NCI-H1092 treated with DMSO at 0.1 percent for 48 hours (cell line): ENCODE measurements at regions not wholly inside any gene's neighbourhood (a gene's known extent, or its start where the extent isn't known, plus 50 kb on each side); places are given as distances from the start of the nearest gene placed in this dataset.

Experiments
- DNase-seq: peaks from one replicate; lab custom pipeline; 2025; lab: John Stamatoyannopoulos, UW

DNA sequence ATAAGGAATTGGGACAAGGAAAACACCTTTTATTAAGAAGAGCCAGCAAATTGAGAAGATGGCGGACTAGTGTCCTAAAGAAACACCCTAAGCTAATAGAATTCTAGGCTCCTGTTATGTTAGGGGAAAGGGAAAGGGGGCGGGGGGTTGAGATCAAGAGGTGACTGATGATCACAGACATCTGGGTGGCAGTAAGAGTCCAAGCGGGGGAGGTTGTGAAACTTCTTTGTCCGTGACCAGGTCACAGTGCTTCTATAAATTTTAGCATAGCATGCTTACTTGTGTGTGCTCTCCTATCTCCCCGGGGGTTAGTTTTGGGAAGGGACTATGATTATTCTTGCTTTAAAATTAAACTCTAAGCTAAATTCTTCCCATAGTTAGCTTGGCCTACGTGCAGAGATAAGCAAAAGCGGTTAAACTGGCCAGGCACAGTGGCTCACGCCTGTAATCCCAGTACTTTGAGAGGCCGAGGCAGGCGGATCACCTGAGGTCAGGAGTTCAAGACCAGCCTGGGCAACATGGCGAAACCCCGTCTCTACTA, 262.1 kb downstream of the SKIDA1 start:
- no peak for DNase-seq

DNA sequence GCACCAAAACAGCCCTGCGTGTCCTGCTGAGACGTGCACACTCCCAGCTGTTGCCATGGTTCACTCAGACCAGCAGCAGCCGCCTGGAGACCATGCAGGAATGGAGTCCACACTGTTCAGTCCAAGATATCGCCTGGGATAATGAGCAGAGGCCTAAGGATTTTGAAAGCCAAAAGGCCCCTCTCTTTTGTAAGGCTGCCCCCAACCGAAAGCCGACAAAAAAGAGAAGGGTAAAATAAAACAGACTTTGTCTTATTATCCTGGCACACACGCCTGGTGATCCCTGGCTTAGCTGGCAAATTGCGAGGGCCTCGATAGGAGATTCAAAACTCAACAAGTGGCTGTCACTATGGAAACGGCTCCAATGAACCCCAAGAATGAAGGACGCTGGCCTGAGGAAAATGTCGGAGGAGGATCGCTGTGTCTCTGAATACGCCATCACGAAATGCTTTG, 263.6 kb downstream of the SKIDA1 start:
- no peak for DNase-seq

DNA sequence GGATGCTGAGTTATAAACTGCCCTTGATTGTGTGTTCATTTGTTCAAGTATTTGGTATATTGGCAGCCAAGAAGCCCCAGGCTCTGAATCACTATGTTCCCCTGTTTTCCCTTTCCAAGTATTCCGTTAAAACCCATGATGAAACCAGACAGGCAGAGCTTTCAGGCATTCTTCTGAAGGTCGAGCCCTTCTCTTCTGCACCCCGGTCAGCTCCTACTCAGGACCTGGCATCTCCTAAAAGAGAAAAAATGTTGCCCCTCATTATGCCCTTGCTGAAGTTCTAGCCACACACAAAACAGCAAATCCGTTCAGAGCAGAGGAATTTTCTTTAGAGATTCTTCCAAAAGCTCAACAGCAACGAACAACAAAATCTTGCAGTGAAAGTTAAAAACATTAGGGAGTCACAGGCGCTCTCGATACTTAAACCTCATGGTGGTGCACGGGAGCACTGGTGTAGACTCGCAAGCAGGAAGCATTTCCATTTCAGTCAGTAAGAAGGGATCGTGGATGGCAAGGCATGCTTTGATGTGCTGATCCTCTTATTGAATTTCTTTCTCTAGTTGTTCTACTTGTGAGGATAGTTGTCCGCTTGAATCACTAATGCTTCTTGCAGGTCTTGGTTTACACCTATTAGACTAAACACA, 264.9 kb downstream of the SKIDA1 start:
- DNase-seq, result no peak

DNA sequence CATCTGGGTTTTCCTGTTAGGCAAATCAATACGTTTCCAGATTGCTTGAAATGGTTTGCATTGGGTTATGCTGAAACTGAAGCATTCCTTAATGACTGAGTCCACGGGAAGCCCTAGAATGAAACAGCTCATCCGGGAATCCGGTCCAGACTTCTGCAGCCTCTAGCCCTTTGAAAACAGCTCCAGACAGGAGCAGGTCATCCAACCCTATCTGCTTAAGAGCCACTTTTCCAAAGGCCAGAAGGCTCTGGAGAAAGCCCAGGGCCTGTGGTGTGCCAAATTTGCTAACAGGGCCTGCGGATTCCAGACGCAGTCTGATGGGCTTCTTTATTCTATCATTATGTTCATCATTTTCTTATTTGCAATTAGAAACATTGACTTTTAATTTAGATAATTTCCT, 265.4 kb downstream of the SKIDA1 start:
- DNase-seq, result no peak

DNA sequence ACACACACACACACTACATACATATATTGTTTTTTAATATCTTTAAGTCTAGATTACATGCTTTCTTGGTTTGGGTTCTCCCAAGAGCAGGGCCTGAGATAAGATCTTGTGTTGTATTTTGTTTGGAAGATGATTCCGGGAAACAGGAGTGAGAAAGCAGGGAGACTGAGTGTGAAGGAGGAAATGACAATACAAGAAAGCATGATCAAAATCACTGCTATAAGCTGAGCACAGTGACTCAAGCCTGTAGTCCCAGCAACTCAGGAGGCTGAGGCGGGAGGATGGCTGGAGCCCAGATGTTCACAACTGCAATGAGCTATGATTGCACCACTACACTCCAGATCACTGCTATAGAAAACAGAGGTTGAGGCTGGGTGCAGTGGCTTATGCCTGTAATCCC, 267.6 kb downstream of the SKIDA1 start:
- no peak for DNase-seq

DNA sequence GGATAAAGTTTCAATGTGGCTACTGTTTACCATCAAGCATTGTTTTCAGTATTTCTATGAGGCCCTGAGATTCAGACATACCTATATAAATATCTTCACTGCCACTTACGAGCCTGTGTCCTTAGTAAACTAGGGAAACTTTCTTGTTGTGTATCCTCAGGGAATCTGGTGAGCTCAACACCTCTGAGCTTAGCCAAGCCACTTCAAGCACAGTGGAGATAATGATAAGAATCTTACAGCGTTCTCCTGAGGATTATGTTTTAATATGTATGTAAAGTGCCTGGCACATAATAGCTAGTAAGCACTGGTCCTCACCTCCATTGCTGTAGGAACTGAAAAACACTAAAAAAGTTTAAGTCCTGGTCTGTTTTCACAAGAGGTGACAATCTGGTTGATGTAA, 268.3 kb downstream of the SKIDA1 start:
- no peak for DNase-seq

DNA sequence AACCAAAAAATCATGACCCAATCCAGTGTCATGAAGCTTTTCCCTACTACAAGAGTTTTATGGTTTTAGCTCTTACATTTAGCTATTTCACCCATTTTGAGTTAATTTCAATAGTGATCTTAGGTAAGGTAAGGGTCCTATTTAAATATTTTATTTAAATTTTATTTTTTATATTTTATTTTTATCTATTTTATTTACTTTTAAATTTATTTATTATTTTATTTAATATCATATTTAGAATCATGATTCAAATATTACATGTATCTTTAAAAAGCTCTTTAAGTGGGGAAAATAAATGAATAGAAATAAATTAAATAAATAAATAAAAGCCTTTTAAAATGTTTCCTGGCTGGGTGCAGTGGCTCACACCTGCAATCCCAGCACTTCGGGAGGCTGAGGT, 276.0 kb downstream of the SKIDA1 start:
- DNase-seq, result no peak

DNA sequence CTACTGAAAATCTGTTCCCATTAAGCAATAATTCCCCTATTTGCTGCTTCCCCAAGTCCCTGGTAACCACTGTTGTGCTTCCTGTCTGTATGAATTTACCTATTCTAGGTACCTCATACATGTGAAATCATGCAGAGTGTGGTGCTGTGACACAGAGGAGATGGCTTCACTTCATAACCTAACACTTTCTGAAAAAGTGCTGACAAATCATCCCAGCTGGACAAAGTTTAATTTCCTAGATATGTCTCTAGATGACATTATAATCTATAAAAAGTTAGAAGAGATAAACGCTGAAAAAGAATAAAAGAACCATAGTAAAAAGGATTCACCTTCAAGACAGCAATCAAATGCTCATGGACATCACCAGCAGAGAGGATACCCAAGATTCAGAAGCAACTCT, 277.9 kb downstream of the SKIDA1 start:
- DNase-seq, result no peak

DNA sequence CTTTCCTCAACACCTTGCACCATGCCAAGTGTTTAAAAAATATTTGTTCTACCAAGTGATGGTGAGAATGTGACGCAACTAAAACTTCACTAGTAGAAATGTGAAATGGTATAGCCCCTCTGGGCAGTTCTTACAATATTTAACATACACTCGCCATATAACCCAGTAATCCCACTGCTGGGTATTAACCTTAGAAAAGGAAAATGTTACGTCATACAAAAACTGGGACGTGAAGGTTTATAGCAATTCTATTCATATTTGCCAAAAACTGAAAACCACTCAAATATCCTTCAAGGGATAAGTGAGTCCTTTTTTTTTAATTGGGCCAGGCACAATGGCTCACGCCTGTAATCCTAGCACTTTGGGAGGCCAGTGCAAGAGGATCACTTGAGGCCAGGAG, 279.3 kb downstream of the SKIDA1 start:
- no peak for DNase-seq

DNA sequence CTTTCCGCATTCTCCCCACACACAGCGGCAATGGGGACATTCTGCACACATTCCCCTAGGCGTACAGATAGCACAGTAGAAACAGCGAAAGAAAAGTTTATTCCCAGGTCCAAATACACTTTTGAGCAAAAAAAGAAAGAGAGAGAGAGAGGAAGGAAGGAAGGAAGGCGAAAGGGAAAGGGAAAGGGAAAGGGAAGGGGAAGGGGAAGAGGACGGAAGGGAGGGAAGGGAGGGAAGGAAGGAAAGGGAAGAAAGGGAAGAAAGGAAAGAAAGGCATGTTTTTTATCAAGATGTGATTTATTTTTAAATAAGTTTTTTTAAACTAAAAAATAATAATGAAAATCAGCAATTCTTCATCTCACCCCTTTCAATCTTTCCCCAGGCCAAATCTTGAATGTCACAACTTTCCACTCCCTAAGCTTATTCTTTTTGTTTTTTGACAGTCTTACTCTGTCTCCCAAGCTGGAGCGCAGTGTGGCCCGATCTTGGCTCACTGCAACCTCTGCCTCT, 281.7 kb downstream of the SKIDA1 start:
- no peak for DNase-seq

DNA sequence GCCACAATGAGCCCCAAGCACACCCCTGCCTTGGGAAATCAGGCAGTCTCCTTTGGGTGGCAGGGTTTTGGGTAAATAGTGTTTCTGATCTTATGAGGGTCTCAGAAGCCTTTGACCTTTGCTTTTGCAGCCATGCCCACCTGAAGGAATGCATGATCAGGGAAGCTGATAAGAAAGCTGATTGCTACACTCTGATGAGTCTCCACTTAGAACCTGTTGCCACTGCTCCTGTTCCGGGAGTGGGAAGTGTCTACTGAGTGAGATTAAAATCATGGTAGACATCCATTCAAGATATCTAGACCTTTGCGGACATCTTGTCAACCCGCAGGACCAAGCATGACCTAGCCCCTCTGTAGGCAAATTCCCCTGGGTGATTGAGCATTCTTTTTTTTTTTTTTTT, 282.6 kb downstream of the SKIDA1 start:
- DNase-seq, result no peak

DNA sequence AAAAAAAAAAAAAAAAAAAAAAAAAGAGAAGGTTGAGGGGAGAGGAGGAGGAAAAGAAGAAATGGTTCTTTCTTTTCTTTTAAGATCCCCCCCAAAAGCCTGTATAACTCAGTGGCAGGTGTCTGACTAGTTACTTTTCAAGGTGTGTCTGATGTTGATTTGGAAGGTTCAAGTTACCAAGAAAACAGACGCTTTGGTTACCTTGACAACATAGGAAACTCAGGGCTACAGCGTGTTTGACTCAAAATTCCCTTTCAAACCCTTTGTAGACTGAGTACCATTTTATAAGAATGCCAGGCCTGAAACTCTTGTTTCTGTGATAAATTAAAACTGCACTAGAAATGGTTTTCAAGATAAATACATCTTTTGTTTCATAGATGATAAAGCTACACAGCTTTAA, 286.8 kb downstream of the SKIDA1 start:
- no peak for DNase-seq

DNA sequence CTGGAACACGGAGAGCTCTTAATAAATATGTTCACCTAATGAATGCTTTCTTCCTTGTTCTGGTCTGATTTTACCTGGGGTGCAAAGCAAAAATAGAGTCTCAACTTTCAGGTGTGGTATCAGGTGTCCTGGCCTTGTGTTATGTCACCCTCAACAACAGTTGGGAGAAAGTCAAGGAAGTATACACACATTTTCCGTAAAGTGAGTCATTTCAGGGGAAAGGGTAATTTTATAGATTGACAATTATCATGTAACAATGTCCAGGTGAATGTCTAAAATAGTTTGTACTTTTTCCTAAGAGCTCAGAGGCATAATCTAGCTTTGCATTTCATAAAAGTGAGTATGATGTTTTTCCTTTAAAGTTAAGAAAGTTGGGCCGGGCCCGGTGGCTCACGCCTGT, 287.4 kb downstream of the SKIDA1 start:
- no peak for DNase-seq

DNA sequence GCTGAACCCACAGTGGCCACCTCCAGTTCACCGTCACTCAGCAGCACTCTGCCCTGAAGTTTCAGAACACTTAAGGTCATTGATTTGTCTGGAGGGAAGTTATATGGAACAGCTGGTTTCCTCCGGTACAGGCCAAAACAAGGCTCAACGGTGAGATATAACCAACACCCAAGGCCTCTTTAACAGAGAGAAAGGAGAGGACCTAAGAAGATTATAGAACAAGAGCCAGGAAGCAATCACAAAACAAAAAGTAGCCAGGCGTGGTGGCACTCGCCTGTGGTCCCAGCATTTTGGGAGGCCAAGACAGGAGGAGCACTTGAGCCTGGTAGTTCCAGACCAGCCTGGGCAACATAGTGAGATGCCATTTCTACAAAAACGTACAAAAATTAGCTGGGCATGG, 290.7 kb downstream of the SKIDA1 start:
- no peak for DNase-seq

DNA sequence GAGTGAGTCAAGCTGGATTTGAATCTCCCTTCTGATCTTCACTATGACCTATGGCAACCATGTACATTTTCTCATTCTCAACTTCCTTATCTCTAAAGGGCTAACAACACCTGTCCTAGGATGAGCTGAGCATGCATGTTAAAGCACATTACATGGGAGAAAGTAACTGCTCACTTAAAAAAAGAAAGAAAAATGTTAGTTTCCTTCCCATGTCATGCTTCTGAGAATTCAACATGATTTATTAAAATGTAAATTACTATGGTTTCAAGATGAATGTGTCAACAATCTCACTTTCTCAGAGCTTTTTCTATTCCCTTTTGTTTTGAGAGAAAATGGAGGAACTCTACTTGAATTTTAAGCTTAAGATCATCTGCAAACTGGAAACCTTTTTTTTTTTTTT, 295.3 kb downstream of the SKIDA1 start:
- DNase-seq, result no peak

DNA sequence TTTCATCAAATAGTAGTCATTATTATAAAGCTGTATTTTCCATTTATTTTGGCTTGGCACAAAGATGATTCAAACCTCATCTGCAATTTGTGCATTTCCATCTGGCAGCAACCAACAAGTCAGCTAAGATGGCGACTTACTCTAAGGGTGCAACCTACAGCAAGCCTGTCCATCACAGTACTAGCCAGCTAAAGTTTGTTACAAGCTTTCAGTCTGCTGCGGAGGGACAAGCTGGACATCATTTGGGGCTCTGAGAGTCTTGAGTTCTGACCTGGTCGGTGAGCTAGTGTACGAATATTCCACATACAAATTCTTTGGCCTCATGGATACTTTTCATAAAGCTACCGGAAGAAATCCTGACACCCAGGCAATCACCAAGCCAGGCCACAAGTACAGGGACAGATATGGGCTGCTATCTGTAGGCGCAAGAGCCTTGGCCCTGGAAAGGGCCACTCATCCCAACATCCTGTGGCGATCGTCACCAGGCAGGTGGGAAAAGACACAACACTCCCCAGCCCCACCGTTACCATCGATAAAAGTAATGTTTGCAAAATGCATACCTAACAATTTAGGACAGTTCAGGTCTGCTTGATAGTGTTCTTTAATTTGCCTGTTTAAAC, 307.6 kb downstream of the SKIDA1 start:
- no peak for DNase-seq

DNA sequence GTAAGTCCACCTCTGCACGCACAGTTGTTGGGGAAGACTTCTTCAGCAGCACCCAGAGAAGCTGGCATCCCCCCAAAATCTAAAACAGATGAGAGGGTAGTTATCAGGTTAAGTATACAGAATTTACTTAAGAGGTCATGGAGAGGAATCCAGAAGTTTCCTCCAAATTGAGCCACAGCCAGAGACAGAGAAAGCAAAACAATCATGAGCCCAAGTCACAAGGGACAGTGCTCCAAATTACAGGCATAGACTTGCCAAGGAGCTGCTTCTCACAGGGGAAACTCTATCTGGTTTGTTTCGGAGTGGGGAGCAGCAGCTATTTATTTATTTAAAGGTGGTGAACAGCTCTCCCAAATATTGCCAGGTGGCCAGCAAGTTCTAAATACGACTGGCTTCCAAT, 308.4 kb downstream of the SKIDA1 start:
- no peak for DNase-seq

DNA sequence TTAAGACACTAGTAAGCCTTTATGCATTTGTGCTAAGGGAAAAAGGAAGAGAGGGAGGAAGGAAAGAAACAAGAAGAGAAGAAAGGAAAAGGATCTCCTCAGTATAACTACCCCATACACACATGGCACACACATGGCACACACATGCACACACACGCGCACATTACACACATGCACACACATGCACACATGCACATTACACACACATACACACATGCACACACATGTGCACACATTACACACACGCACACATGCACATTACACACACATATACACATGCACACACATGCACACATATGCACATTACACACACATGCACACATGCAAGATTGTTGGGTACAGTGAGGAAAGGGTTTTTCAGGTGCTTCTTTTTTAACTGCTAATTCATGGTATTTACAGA, 311.2 kb downstream of the SKIDA1 start:
- DNase-seq, result no peak

DNA sequence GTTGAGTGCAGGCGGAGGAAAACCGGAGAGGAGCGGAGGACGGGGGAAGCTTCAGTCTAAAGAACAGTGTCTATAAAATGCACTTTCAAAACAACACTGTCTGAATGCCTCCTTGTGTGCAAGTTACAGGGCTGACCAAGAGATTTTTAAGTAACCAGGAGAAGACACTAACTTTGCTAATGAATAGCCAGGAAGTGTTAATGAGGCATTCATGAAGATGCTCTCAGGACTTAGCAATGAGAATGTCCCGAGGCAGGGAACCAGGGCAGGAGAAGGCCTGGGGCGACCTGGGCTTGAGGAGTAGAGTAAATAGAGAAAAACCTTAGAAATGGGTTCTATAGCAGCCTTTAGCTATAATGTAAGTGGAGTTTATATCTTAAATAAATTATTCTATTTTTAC, 312.1 kb downstream of the SKIDA1 start:
- DNase-seq, result no peak

DNA sequence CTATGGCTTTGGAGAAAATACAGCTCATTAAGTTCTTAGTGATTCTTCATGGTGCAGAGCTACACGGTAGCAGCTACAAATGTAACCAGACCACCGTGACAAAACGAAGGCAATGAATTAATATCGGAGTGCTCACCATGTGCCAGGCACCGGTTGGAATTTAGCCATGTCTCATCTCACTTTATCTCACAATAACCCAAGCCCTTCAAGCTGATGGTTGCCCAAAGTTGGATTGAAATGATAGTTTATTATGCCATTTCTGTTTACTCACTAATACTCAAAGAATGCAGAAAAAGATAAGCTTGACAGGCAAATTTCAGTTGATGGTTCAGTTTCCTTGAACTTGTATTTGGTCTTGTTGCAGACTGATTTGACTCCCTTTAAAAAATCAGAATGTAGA, 312.6 kb downstream of the SKIDA1 start:
- DNase-seq, result no peak

DNA sequence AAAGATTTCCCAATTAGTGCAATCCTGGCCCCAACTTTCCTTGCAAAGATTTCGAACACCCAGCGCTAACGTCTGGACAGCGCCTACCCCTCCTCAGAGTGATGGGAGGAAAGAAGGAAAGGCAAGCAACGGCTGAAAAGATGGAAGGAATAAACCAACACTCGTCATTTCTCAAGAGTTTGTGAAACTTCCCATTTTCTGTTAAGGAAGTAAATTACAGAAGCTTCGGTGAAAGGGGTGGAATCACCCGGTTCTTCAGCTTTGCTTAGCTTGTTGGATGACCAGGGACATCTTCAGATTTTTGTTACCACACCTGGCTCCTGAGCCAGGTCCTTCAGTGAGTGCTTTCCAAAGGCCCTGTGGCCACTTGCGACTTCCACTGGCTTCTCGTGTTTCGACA, 313.1 kb downstream of the SKIDA1 start:
- DNase-seq, result no peak

DNA sequence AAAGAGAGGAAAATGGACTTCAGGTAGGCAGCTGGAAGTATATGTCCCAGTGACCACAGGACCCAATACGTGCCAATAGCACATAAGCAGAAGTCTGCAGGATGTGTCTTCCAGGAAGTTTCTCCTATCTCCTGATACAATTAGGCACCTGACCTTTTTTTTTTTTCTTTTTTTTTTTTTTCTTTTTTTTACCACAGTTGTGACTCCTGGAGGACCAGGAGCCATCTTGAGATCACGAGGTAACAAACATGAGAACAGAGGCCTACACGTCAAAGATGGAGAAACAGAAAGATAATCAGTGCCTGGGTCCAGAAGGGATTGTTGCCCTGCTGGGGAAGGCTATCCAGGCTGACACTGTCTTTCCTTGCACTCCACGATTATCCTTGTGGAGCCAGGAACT, 312.4 kb upstream of the NEBL start:
- no peak for DNase-seq

DNA sequence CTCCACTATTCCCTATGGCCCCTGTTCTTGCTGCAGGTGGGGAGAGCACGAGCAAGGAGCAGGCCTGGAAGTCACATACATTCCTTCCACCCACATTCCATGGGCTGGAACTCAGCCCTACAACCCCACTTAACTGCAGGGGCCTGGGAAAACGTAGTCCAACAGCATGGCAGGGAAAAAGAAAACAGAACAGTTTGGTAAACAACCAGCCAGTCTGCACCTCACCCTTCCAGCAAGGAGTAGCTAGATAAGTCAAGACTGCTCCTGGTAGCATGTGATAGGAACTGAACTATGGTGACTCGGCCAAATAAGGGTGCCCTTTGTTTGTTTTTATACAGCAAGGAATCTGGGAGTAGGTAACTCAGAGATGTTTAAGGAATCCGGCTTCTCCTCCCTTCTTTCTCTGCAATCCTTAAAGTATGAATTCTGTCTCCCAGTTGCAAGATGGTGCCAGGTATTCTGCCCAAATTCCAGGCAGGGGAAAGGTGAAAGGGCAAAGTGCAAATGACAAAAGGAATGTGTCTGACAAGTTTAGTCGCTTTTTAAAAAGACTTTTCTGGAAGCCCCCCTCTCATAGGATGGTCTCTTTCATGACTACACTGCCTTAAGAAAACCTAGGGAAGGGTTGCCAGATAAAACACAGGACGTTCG, 311.7 kb upstream of the NEBL start:
- DNase-seq, result no peak
